Erythroblast (primary cell): ENCODE measurements at regions not wholly inside any gene's neighbourhood (a gene's known extent, or its start where the extent isn't known, plus 50 kb on each side); places are given as distances from the start of the nearest gene placed in this dataset.

Source experiments
- GATA1 ChIP-seq: IDR thresholded peaks from 2 replicates; pipeline ENCODE4 v1.6.1; 2011; ENCODE audit warnings: low read depth, mild to moderate bottlenecking, control low read depth, low read length, moderate library complexity
- POLR2A ChIP-seq: IDR thresholded peaks from 2 replicates; pipeline ENCODE4 v1.6.1; 2011; ENCODE audit warnings: mild to moderate bottlenecking, low read length

- TF ChIP-seq POLR2A (no peak), GATA1 (no peak)
Observed at GRCh38 chr13:78241278-78241919, 322.8 kb upstream of the EDNRB start.
